Activated T-cell treated with anti-CD3 and anti-CD28 coated beads, Interleukin-2, amount 50 U/mL, for 1 hour (primary cell): ENCODE measurements at regions not wholly inside any gene's neighbourhood (a gene's known extent, or its start where the extent isn't known, plus 50 kb on each side); places are given as distances from the start of the nearest gene placed in this dataset.
"Not testable (repeated sequence)": the region's sequence is repeated elsewhere in the genome, so short reads cannot be mapped to it uniquely, and the experiment has no call there.

Source experiments
- DNase-seq: peaks from one replicate; pipeline ENCODE4 v3.0.0-alpha.2; 2020

GRCh38 chr20:40313730-40314129 lies 375.3 kb downstream of the MAFB start:
- no peak for DNase-seq

- DNase-seq, result no peak
Measured at GRCh38 chr20:40309731-40310130, 379.3 kb downstream of the MAFB start.

GRCh38 chr20:40307997-40308396 lies 381.0 kb downstream of the MAFB start:
- no peak for DNase-seq

GRCh38 chr20:40307268-40307667 lies 381.8 kb downstream of the MAFB start:
- DNase-seq, result no peak

- no peak for DNase-seq
Measured at GRCh38 chr20:40305303-40305702, 383.7 kb downstream of the MAFB start.

- no peak for DNase-seq
Measured at GRCh38 chr20:40304119-40304613, 384.9 kb downstream of the MAFB start.

- no peak for DNase-seq
Measured at GRCh38 chr20:40294747-40295146, 394.3 kb downstream of the MAFB start.

GRCh38 chr20:40294175-40294574 lies 394.9 kb downstream of the MAFB start:
- DNase-seq, result no peak

- no peak for DNase-seq
Measured at GRCh38 chr20:40293740-40294139, 395.3 kb downstream of the MAFB start.

- no peak for DNase-seq
Measured at GRCh38 chr20:40291493-40292135, 397.4 kb downstream of the MAFB start.

GRCh38 chr20:40287683-40288082 lies 401.4 kb downstream of the MAFB start:
- no peak for DNase-seq

- no peak for DNase-seq
Measured at GRCh38 chr20:40286975-40287531, 402.0 kb downstream of the MAFB start.

- DNase-seq, result no peak
Measured at GRCh38 chr20:40284611-40285010, 404.4 kb downstream of the MAFB start.

- DNase-seq, result no peak
Measured at GRCh38 chr20:40283689-40284088, 405.3 kb downstream of the MAFB start.

GRCh38 chr20:40282941-40283340 lies 406.1 kb downstream of the MAFB start:
- DNase-seq, result no peak

- DNase-seq, result no peak
Measured at GRCh38 chr20:40282541-40282940, 406.5 kb downstream of the MAFB start.

- no peak for DNase-seq
Measured at GRCh38 chr20:40280616-40281015, 408.4 kb downstream of the MAFB start.

- no peak for DNase-seq
Measured at GRCh38 chr20:40279390-40279789, 409.6 kb downstream of the MAFB start.

- DNase-seq, result no peak
Measured at GRCh38 chr20:40278673-40279072, 410.4 kb downstream of the MAFB start.

GRCh38 chr20:40276301-40276700 lies 412.7 kb downstream of the MAFB start:
- no peak for DNase-seq

GRCh38 chr20:40275738-40276137 lies 413.3 kb downstream of the MAFB start:
- no peak for DNase-seq

GRCh38 chr20:40274912-40275533 lies 414.0 kb downstream of the MAFB start:
- no peak for DNase-seq

GRCh38 chr20:40269274-40269673 lies 419.8 kb downstream of the MAFB start:
- DNase-seq, result not testable (repeated sequence)

GRCh38 chr20:40268321-40269075 lies 420.5 kb downstream of the MAFB start:
- DNase-seq, result no peak
